ENCODE measurements at regions not wholly inside any gene's neighbourhood (a gene's known extent, or its start where the extent isn't known, plus 50 kb on each side); places are given as distances from the start of the nearest gene placed in this dataset.

DNA sequence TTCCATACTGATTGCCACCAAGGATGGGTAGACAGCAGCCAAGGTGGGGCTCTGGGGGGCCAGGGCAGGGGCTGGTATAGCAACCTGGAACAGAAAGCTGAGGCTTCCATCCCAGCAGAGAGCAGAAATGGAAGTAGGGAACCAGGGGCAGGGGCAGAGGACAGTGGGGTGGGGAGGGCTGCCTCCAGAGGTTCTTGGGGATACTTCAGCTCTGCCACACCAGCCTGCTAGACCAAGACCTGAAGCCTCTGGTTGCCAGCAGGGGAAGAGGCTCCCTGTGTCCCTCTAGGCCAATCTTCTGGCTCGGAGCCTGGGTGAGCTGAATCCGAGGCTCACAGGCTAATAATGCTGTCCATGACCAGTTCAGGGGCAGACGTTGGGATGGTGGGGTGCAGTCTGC, 329.0 kb downstream of the DYSF start:
- intact Hi-C loops (cut with micrococcal nuclease), result no loop called here
- POLR2A ChIA-PET, result no interaction called here
- peaks cover 2% of the 10 kb centered on the region for H3K27me3 Mint-ChIP-seq

DNA sequence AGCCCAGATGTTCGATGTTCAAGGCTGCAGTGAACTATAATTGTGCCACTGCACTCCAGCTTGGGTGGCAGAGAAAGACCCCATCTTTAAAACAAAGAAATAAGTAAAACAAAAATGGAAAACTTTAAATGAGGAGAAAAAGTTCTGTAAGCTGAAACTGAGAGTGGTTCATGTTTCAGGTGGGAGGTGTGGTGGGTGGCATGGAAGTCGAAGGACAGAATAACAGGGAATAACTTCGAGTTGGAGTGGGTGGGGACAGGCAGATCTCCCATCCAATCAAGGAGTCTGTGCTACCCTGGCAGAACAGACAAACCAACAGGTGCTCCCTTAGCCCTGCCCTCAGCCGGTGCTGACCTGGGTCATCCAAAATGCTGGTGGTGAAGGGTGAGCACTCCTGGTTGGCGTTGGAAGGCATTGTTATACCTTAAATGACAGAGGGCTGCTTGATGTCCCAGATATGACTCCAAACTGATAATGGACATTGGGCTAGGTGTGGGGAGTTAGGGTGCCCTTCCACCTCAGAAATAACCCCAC, 328.4 kb downstream of the DYSF start:
- DNase-seq, result no peak
- ChIA-PET CTCF (no interaction called here), POLR2A (no interaction called here)
- intact Hi-C loops (cut with micrococcal nuclease), result no loop called here
- no peak overlapping the region for H3K27ac Mint-ChIP-seq
- no peak overlapping the region for H3K4me3 Mint-ChIP-seq
- H3K27me3 Mint-ChIP-seq, result peaks cover 4% of the 10 kb centered on the region
- H3K4me1 Mint-ChIP-seq (ENCODE audit: low read depth), result no peaks in the 10 kb centered on the region
- H3K36me3 Mint-ChIP-seq, result no peaks in the 10 kb centered on the region
- no peaks in the 10 kb centered on the region for H3K9me3 Mint-ChIP-seq

More for the DNA sequence above, 329.0 kb downstream of the DYSF start:
- Mint-ChIP-seq H3K4me1 (ENCODE audit: low read depth) (no peaks in the 10 kb centered on the region), H3K36me3 (no peaks in the 10 kb centered on the region), H3K27ac (no peak overlapping the region), H3K4me3 (no peak overlapping the region), H3K9me3 (no peaks in the 10 kb centered on the region)
- CTCF ChIA-PET, result no interaction called here
- no peak for DNase-seq

DNA sequence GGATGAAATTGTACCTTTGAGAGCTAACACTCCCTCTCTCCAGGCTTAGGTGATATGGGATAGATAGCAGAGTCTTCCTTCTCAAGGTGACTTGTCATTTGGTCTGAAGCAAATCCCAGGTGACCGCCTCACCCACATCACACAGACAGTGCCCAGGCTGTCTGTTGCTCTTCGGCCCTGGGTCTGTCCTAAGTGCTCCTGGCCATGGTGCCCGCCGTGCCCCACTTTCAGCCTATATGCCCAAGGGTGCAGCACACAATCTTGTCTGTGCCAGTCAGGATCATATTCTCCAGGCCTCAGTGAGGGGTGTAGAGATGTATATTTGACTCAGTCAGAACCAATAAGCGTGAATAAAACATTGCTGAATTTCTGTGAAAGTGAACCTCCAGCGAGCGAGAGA, 326.8 kb downstream of the DYSF start:
- Mint-ChIP-seq H3K36me3 (no peaks in the 10 kb centered on the region), H3K27me3 (peaks cover 4% of the 10 kb centered on the region), H3K9me3 (no peaks in the 10 kb centered on the region), H3K27ac (no peak overlapping the region), H3K4me3 (no peak overlapping the region), H3K4me1 (ENCODE audit: low read depth) (no peaks in the 10 kb centered on the region)
- POLR2A ChIA-PET, result no interaction called here
- intact Hi-C loops (cut with micrococcal nuclease), result no loop called here
- CTCF ChIA-PET, result no interaction called here
- DNase-seq, result no peak

DNA sequence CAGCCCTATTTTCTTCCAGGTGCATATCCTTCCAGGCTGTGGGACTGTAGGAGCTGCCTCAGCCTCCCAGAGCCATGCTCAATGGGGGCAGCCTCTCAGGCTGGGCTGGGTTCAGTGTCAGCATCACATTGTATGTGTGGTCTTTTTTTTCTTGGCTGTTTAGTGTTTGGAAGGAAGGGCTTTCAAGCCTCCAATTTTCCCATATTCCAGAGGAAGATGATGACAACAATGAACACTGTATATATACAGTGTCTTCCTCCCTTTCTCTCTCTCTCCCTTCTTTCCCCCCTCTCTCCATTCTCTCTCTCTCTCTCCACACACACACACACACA, 326.4 kb downstream of the DYSF start:
- intact Hi-C loops (cut with micrococcal nuclease), result no loop called here
- no peaks in the 10 kb centered on the region for H3K36me3 Mint-ChIP-seq
- ChIA-PET POLR2A (no interaction called here), CTCF (no interaction called here)
- H3K4me1 Mint-ChIP-seq (ENCODE audit: low read depth), result no peaks in the 10 kb centered on the region
- no peak overlapping the region for H3K27ac Mint-ChIP-seq
- H3K27me3 Mint-ChIP-seq, result peaks cover 4% of the 10 kb centered on the region
- no peaks in the 10 kb centered on the region for H3K9me3 Mint-ChIP-seq
- DNase-seq, result no peak
- H3K4me3 Mint-ChIP-seq, result no peak overlapping the region

DNA sequence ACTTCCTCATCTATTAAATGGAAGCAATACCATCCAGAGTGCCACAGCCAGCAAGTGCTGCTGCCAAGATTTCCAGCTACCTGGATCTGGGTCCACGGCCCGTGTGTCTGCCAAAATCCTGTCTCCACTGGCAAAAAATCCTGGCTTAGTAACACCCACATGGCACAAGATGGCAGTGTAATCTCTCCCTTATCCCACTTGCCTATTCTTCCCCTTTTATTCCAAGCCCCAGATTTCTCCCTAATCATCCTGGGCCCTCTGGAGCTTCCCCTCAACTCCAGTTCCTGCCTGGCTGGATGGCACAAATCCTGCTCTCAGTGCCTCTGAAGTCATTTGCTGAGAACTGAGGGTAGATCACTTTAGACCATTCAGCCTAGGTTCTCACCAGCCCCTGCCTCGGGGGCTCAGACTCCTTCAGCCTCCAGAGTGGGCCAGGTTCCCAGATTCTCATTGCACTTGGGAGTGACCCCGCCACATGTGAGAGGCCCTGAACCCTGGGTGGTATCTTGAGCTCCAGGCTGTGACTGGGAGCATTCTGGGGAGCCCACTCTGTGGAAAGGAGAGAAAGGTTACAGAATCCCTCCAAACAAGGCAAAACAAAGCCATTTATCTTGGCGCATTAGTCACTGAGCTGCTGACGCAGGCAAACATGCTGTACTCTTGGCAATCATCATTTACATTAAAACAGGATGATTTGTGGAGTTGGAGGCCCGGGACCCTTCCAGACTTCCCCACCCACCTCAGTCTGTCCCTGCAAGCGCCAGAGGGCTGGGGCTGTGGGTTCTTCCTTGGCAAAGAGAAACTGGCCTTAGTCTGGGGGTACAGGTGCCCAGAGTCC, 325.8 kb downstream of the DYSF start:
- no peak overlapping the region for H3K4me3 Mint-ChIP-seq
- POLR2A ChIA-PET, result no interaction called here
- no peaks in the 10 kb centered on the region for H3K9me3 Mint-ChIP-seq
- no peaks in the 10 kb centered on the region for H3K4me1 Mint-ChIP-seq (ENCODE audit: low read depth)
- intact Hi-C loops (cut with micrococcal nuclease), result no loop called here
- H3K27ac Mint-ChIP-seq, result no peak overlapping the region
- DNase-seq, result no peak
- no peaks in the 10 kb centered on the region for H3K36me3 Mint-ChIP-seq
- peaks cover 4% of the 10 kb centered on the region for H3K27me3 Mint-ChIP-seq
- CTCF ChIA-PET, result interaction anchor here (0.6 kb wide), 1 partner anchor 8 kb away, joined by 3 read pairs; no protein-coding TSS in a partner anchor

DNA sequence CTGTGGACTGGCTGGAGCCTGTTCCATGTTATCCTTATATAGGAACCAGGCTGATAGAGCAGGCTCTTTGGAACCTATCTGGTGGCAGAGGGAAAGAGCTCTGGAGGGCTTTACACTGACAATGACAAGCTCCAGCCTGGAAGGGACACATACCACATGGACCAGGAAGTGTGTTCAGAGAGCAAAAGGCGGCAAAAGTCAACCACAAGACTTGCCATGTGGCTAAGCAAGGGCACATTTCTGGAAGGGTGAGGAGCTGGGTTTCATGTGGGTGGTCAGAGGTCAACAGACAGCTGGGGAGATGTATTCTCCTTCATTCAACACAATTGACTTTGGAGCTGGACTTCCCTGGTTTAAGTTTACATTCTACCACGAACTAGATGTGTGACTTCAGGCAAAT, 325.2 kb downstream of the DYSF start:
- DNase-seq, result no peak
- ChIA-PET CTCF (interaction anchor here (0.6 kb wide), 1 partner anchor 8 kb away, joined by 3 read pairs; no protein-coding TSS in a partner anchor), POLR2A (no interaction called here)
- H3K36me3 Mint-ChIP-seq, result no peaks in the 10 kb centered on the region
- H3K27me3 Mint-ChIP-seq, result peaks cover 4% of the 10 kb centered on the region
- H3K27ac Mint-ChIP-seq, result no peak overlapping the region
- intact Hi-C loops (cut with micrococcal nuclease), result no loop called here
- H3K4me3 Mint-ChIP-seq, result no peak overlapping the region
- no peaks in the 10 kb centered on the region for H3K4me1 Mint-ChIP-seq (ENCODE audit: low read depth)
- H3K9me3 Mint-ChIP-seq, result no peaks in the 10 kb centered on the region

DNA sequence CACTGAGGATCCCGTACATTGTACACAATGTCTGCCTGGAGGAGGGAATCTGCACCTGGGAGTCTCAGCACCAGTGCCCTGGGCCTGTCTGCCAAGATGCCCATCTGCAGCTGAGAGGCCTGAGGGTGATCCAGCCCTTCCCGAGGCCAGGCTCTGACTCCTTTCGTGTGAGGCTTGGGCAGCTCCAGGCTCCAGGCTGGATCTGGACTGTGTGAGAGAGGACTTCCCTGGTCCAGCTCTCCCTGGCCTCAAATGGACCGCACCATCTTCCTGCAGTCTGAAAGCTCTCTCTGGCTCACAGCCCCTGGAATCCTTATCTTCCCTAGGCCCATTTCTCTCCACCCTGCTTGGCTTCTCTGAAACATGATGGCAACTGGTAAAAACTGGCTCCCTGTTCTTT, 324.6 kb downstream of the DYSF start:
- intact Hi-C loops (cut with micrococcal nuclease), result no loop called here
- H3K27ac Mint-ChIP-seq, result no peak overlapping the region

DNA sequence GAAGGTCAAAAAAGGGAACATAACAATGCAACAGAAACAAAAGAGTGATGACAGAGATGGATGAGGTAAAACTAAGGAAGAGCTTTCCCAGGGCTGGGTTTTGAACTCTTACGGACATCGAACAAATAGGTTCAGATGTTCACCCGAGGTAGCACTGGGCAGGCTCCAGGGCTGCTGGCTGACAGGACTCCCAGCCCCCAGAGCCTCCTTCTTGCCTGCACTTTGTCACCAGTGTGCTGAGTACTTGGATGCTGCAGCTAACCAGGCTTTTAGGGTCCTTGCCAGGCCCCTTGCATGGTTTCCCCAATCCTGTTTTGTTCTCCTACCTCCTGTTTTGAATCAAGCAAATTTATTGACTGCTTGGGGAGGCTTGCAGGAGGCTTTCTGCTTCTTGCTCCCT, 322.9 kb downstream of the DYSF start:
- Mint-ChIP-seq H3K9me3 (peaks cover 2% of the 10 kb centered on the region), H3K4me1 (ENCODE audit: low read depth) (no peaks in the 10 kb centered on the region), H3K4me3 (no peak overlapping the region), H3K27ac (no peak overlapping the region), H3K27me3 (peaks cover 2% of the 10 kb centered on the region), H3K36me3 (no peaks in the 10 kb centered on the region)
- CTCF ChIA-PET, result no interaction called here
- POLR2A ChIA-PET, result no interaction called here
- intact Hi-C loops (cut with micrococcal nuclease), result no loop called here
- DNase-seq, result no peak

More for the DNA sequence above, 324.6 kb downstream of the DYSF start:
- H3K9me3 Mint-ChIP-seq, result no peaks in the 10 kb centered on the region
- POLR2A ChIA-PET, result no interaction called here
- CTCF ChIA-PET, result no interaction called here
- no peaks in the 10 kb centered on the region for H3K4me1 Mint-ChIP-seq (ENCODE audit: low read depth)
- no peak overlapping the region for H3K4me3 Mint-ChIP-seq
- H3K27me3 Mint-ChIP-seq, result peaks cover 4% of the 10 kb centered on the region
- DNase-seq, result no peak
- H3K36me3 Mint-ChIP-seq, result no peaks in the 10 kb centered on the region

DNA sequence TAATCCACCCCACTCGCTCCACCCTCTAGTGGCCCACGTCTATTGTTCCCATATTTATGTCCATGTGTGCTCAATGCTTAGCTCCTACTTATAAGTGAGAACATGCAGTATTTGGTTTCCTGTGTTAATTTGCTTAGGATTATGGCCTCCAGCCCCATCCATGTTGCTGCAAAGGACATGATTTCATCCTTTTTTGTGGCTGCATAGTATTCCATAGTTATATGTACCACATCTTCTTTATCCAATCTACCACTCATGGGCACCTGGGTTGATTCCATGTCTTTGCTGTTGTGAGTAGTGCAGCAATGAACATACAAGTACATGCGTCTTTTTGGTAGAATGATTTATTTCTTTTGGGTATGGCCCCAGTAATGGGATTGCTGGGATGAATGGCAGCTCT, 319.9 kb downstream of the DYSF start:
- H3K4me3 Mint-ChIP-seq, result no peak overlapping the region
- no peaks in the 10 kb centered on the region for H3K36me3 Mint-ChIP-seq
- no peak for DNase-seq
- intact Hi-C loops (cut with micrococcal nuclease), result no loop called here
- H3K9me3 Mint-ChIP-seq, result peaks cover 2% of the 10 kb centered on the region
- POLR2A ChIA-PET, result no interaction called here
- H3K27me3 Mint-ChIP-seq, result peaks cover 2% of the 10 kb centered on the region
- no peak overlapping the region for H3K27ac Mint-ChIP-seq
- CTCF ChIA-PET, result no interaction called here
- H3K4me1 Mint-ChIP-seq (ENCODE audit: low read depth), result no peaks in the 10 kb centered on the region

DNA sequence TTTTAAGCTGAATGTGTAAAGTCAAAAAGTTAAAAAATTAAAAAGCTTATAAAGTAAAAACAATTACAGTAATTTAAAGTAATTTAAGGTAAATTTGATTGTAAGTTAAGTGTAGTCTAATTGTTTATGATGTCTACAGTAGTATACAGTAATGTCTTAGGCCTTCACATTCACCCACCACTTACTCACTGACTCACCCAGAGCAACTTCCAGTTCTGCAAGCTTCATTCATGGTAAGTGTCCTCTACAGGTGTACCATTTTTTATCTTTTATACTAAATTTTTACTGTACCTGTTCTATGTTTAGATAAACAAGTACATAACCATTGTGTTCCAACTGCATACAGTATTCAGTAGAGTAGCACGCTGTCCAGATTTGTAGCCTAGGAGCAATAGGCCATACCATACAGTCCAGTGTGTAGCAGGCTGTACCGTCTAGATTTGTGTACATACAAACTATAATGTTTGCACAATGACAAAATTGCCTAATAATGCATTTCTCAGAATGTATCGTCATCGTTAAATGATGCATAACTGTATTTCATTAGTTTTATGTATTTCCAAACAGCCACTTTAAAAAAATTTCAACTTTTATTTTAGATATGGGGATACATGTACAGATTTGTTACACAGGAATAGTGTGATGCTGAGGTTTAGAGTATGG, 319.3 kb downstream of the DYSF start:
- Mint-ChIP-seq H3K27me3 (peaks cover 2% of the 10 kb centered on the region), H3K4me1 (ENCODE audit: low read depth) (no peaks in the 10 kb centered on the region), H3K9me3 (peaks cover 2% of the 10 kb centered on the region), H3K36me3 (no peaks in the 10 kb centered on the region), H3K27ac (no peak overlapping the region), H3K4me3 (no peak overlapping the region)
- intact Hi-C loops (cut with micrococcal nuclease), result no loop called here
- no peak for DNase-seq
- ChIA-PET POLR2A (no interaction called here), CTCF (no interaction called here)

DNA sequence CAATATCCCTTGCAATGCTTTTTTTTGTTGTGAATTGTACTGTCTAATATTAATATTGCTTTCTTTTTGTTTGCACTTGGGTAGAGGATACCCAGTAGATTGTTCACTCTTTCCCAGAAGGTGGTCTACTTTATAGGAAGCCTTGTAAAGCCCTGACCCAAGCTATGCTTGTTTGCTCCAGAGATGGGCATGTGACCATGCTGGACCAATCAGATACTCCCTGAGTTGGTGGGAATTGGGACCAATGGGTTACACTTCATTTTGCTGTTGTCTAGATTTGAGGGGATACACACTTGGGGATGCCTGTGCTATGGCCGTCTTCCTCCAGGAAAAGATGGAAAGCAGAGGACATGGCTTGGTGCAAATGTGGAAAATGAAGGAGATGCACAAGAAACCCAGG, 314.3 kb downstream of the DYSF start:
- Mint-ChIP-seq H3K27ac (no peak overlapping the region), H3K9me3 (peaks cover 2% of the 10 kb centered on the region), H3K4me1 (ENCODE audit: low read depth) (no peaks in the 10 kb centered on the region), H3K36me3 (no peaks in the 10 kb centered on the region), H3K4me3 (no peak overlapping the region), H3K27me3 (no peaks in the 10 kb centered on the region)
- ChIA-PET CTCF (no interaction called here), POLR2A (no interaction called here)
- no peak for DNase-seq
- intact Hi-C loops (cut with micrococcal nuclease), result no loop called here

DNA sequence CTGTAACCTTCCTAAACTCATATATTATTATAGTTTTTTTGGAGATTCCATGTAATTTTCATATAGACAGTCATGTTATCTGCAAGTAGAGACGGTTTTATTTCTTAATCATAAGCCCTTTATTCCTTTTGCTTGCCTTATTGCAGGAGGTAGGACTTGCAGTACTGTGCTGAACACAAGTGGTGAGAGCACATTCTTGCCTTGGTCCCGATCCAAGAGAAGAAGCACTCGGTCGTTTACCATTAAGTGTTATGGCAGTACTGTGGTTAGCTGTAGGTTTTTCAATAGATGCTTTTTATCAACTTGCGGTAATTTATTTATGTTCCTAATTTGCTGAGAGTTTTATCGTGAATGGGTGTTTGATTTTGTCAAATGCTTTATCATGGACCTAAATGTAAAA, 305.7 kb downstream of the DYSF start:
- ChIA-PET CTCF (no interaction called here), POLR2A (no interaction called here)
- Mint-ChIP-seq H3K9me3 (no peaks in the 10 kb centered on the region), H3K4me3 (no peak overlapping the region), H3K27me3 (peaks cover 1% of the 10 kb centered on the region), H3K4me1 (ENCODE audit: low read depth) (no peaks in the 10 kb centered on the region), H3K36me3 (no peaks in the 10 kb centered on the region), H3K27ac (no peak overlapping the region)
- intact Hi-C loops (cut with micrococcal nuclease), result no loop called here
- DNase-seq, result no peak

DNA sequence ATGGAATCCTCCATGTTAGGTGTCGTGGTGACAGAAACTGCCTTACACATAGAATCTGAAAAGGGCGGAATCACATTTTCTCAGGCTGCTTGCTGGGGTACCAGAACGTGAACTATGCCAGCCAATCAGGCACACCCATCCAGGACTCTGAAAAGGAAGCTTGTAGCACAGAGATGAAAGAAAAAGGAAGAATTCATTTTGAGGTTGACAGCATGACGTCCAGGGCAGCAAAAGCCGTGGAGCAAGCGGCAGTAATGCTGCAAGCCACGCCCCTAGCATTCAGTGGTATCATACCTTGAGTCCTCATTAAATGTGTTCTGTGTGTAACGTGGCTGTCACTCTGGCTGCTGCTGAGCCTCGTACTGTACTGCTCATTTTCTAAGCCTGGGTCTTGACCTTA, 304.0 kb downstream of the DYSF start:
- peaks cover 4% of the 10 kb centered on the region for H3K27me3 Mint-ChIP-seq
- no peak overlapping the region for H3K27ac Mint-ChIP-seq
- no peak overlapping the region for H3K4me3 Mint-ChIP-seq
- DNase-seq, result no peak
- ChIA-PET POLR2A (no interaction called here), CTCF (no interaction called here)
- intact Hi-C loops (cut with micrococcal nuclease), result no loop called here
- no peaks in the 10 kb centered on the region for H3K9me3 Mint-ChIP-seq
- H3K36me3 Mint-ChIP-seq, result no peaks in the 10 kb centered on the region
- no peaks in the 10 kb centered on the region for H3K4me1 Mint-ChIP-seq (ENCODE audit: low read depth)

Measured in activated CD4-positive, alpha-beta memory T cell treated with anti-CD3 and anti-CD28 coated beads for 36 hours (primary cell).